CD4-positive, alpha-beta T cell treated with Interleukin-6 at 100 ng/mL for 8 hours (primary cell): ENCODE measurements at regions not wholly inside any gene's neighbourhood (a gene's known extent, or its start where the extent isn't known, plus 50 kb on each side); places are given as distances from the start of the nearest gene placed in this dataset.

Experiments used
- DNase-seq: peaks from one replicate; pipeline ENCODE4 v3.0.0-alpha.2; 2020; ENCODE audit warnings: mixed read lengths, low spot score

- DNase-seq, result no peak
Measured at GRCh38 chr16:73882033-73882432, 414.6 kb upstream of the PSMD7 start.

- no peak for DNase-seq
Measured at GRCh38 chr16:73879621-73880020, 417.0 kb upstream of the PSMD7 start.

- no peak for DNase-seq
Measured at GRCh38 chr16:73878611-73879010, 418.0 kb upstream of the PSMD7 start.

- no peak for DNase-seq
Measured at GRCh38 chr16:73877150-73877549, 419.5 kb upstream of the PSMD7 start.

- DNase-seq, result no peak
Measured at GRCh38 chr16:73875996-73876690, 420.5 kb upstream of the PSMD7 start.

- DNase-seq, result no peak
Measured at GRCh38 chr16:73874324-73874723, 422.3 kb upstream of the PSMD7 start.

- no peak for DNase-seq
Measured at GRCh38 chr16:73873643-73874042, 423.0 kb upstream of the PSMD7 start.

GRCh38 chr16:73872856-73873255, 423.8 kb upstream of the PSMD7 start:
- no peak for DNase-seq

- no peak for DNase-seq
Measured at GRCh38 chr16:73871088-73871733, 425.4 kb upstream of the PSMD7 start.

- no peak for DNase-seq
Measured at GRCh38 chr16:73869126-73869525, 427.5 kb upstream of the PSMD7 start.

GRCh38 chr16:73864868-73865267, 431.7 kb upstream of the PSMD7 start:
- DNase-seq, result no peak

GRCh38 chr16:73858326-73858725, 438.3 kb upstream of the PSMD7 start:
- DNase-seq, result no peak

- DNase-seq, result no peak
Measured at GRCh38 chr16:73853968-73854367, 442.6 kb upstream of the PSMD7 start.

- no peak for DNase-seq
Measured at GRCh38 chr16:73852561-73852960, 444.1 kb upstream of the PSMD7 start.

- no peak for DNase-seq
Measured at GRCh38 chr16:73848993-73849392, 447.6 kb upstream of the PSMD7 start.

GRCh38 chr16:73847090-73847489, 449.5 kb upstream of the PSMD7 start:
- DNase-seq, result no peak

- DNase-seq, result no peak
Measured at GRCh38 chr16:73846356-73846755, 450.3 kb upstream of the PSMD7 start.

GRCh38 chr16:73846007-73846330, 450.6 kb upstream of the PSMD7 start:
- no peak for DNase-seq

- no peak for DNase-seq
Measured at GRCh38 chr16:73845238-73846006, 451.2 kb upstream of the PSMD7 start.

- DNase-seq, result no peak
Measured at GRCh38 chr16:73840728-73841127, 455.9 kb upstream of the PSMD7 start.

GRCh38 chr16:73831220-73831619, 465.4 kb upstream of the PSMD7 start:
- DNase-seq, result no peak

GRCh38 chr16:73823205-73823849, 473.3 kb upstream of the PSMD7 start:
- DNase-seq, result no peak
